Left colon (tissue), 2 donors: ENCODE measurements at regions not wholly inside any gene's neighbourhood (a gene's known extent, or its start where the extent isn't known, plus 50 kb on each side); places are given as distances from the start of the nearest gene placed in this dataset.

ENCODE experiments used
- ATAC-seq: fragments of 200-7000 bp; cut with Tn5 transposase; one replicate; pipeline ENCODE4 v1.9.1; 2020; ENCODE audit warnings: mild to moderate bottlenecking, moderate library complexity
- DNase-seq, 2 donors: peaks; one replicate each; pipeline ENCODE4 v3.0.0-alpha.2; 2020
- intact Hi-C, 2 donors: fragments of 100-400 bp; cut with DNase I in 1 of 2; cut with micrococcal nuclease in 1 of 2; formaldehyde crosslinking; loops; one replicate each; pipeline versions ENCODE4 v1.11.2 to v1.14.0; 2022; cut with DNase I, micrococcal nuclease
- donor health status: DM: no; HTN: no; CAD: no.
- donor health status: DM: yes; HTN: yes; CAD: no.

- intact Hi-C loops, result no loop called here
- ATAC-seq, result no peak
- DNase-seq, result no peak
Measured at GRCh38 chr4:11615601-11616000, 186.9 kb upstream of the HS3ST1 start.

- no peak for DNase-seq
- intact Hi-C loops, result no loop called here
- no peak for ATAC-seq
Measured at GRCh38 chr4:11614426-11614825, 185.7 kb upstream of the HS3ST1 start.

GRCh38 chr4:11611868-11612267 is 183.2 kb upstream of the HS3ST1 start:
- DNase-seq (no peak), ATAC-seq (peak; percentile 51)
- intact Hi-C loops, result no loop called here

GRCh38 chr4:11609751-11610150 is 181.1 kb upstream of the HS3ST1 start:
- intact Hi-C loops, result no loop called here
- DNase-seq (no peak), ATAC-seq (no peak)

- DNase-seq (no peak), ATAC-seq (peak; percentile 79)
- intact Hi-C loops, result no loop called here
Measured at GRCh38 chr4:11608992-11609391, 180.3 kb upstream of the HS3ST1 start.

GRCh38 chr4:11606078-11606477 is 177.4 kb upstream of the HS3ST1 start:
- no peak for DNase-seq
- ATAC-seq, result no peak
- intact Hi-C loops, result no loop called here

GRCh38 chr4:11605597-11605996 is 176.9 kb upstream of the HS3ST1 start:
- intact Hi-C loops, result no loop called here
- DNase-seq, result no peak
- ATAC-seq, result peak; percentile 42

GRCh38 chr4:11604821-11605220 is 176.1 kb upstream of the HS3ST1 start:
- ATAC-seq (peak; percentile 44), DNase-seq (no peak)
- intact Hi-C loops, result no loop called here

GRCh38 chr4:11603591-11604194 is 175.0 kb upstream of the HS3ST1 start:
- no peak for ATAC-seq
- no peak for DNase-seq
- intact Hi-C loops, result no loop called here

- DNase-seq (no peak), ATAC-seq (no peak)
- intact Hi-C loops, result no loop called here
Measured at GRCh38 chr4:11602606-11603340, 174.1 kb upstream of the HS3ST1 start.

- intact Hi-C loops, result no loop called here
- DNase-seq (no peak), ATAC-seq (no peak)
Measured at GRCh38 chr4:11599064-11599463, 170.4 kb upstream of the HS3ST1 start.

- no peak for DNase-seq
- ATAC-seq, result no peak
- intact Hi-C loops, result no loop called here
Measured at GRCh38 chr4:11598591-11598990, 169.9 kb upstream of the HS3ST1 start.

- DNase-seq (no peak), ATAC-seq (no peak)
- intact Hi-C loops, result no loop called here
Measured at GRCh38 chr4:11597506-11597905, 168.8 kb upstream of the HS3ST1 start.

GRCh38 chr4:11596989-11597388 is 168.3 kb upstream of the HS3ST1 start:
- DNase-seq (no peak), ATAC-seq (no peak)
- intact Hi-C loops, result no loop called here

- intact Hi-C loops, result no loop called here
- DNase-seq (no peak), ATAC-seq (no peak)
Measured at GRCh38 chr4:11593576-11594116, 165.0 kb upstream of the HS3ST1 start.

GRCh38 chr4:11592276-11592675 is 163.6 kb upstream of the HS3ST1 start:
- DNase-seq (no peak), ATAC-seq (no peak)
- intact Hi-C loops, result no loop called here

GRCh38 chr4:11590132-11590531 is 161.4 kb upstream of the HS3ST1 start:
- intact Hi-C loops, result no loop called here
- ATAC-seq, result no peak
- no peak for DNase-seq

- ATAC-seq, result no peak
- intact Hi-C loops, result no loop called here
- no peak for DNase-seq
Measured at GRCh38 chr4:11589676-11590075, 161.0 kb upstream of the HS3ST1 start.

- intact Hi-C loops, result no loop called here
- no peak for DNase-seq
- ATAC-seq, result no peak
Measured at GRCh38 chr4:11587797-11588196, 159.1 kb upstream of the HS3ST1 start.

GRCh38 chr4:11585506-11585905 is 156.8 kb upstream of the HS3ST1 start:
- DNase-seq (peak; percentile 20 to 49), ATAC-seq (peak; percentile 100)
- intact Hi-C loops, result no loop called here

- no peak for ATAC-seq
- no peak for DNase-seq
- intact Hi-C loops, result no loop called here
Measured at GRCh38 chr4:11568511-11568910, 139.8 kb upstream of the HS3ST1 start.
